ENCODE measurements at regions not wholly inside any gene's neighbourhood (a gene's known extent, or its start where the extent isn't known, plus 50 kb on each side); places are given as distances from the start of the nearest gene placed in this dataset.

GRCh38 chr4:188941524-188942119 lies 802.4 kb downstream of the TRIML1 start:
- TF ChIP-seq CTCF (IDR thresholded peaks at IDR 0.05) (no peak), POLR2AphosphoS5 (IDR thresholded peaks at IDR 0.05) (no peak)
